Right lobe of liver (tissue), 6 donors: ENCODE measurements at regions not wholly inside any gene's neighbourhood (a gene's known extent, or its start where the extent isn't known, plus 50 kb on each side); places are given as distances from the start of the nearest gene placed in this dataset.

Experiments
- ATAC-seq, 4 donors: fragments of 200-7000 bp; cut with Tn5 transposase; one replicate each; pipeline ENCODE4 v1.9.1; 2020; ENCODE audit warnings: mild to moderate bottlenecking in 4 of 4, moderate library complexity in 4 of 4
- DNase-seq, 3 donors: peaks; one replicate each; pipeline ENCODE4 v3.0.0-alpha.2; 2020
- H3K27ac ChIP-seq, 3 donors: fragments of 200-600 bp; one replicate each; pipeline ENCODE4 v1.8.0; 2022
- H3K27me3 ChIP-seq, 2 donors: fragments of 200-600 bp; one replicate each; pipeline ENCODE4 v1.8.0; 2022
- H3K36me3 ChIP-seq, 4 donors: fragments of 200-600 bp; sonication (generic) in 1 of 4; one replicate each; pipeline versions ENCODE4 v1.5.1 to v1.8.0; 2017 to 2022; ENCODE audit warnings: control low read depth in 1 of 4
- H3K4me1 ChIP-seq, 4 donors: fragments of 200-600 bp; sonication (generic) in 1 of 4; one replicate each; pipeline versions ENCODE4 v1.5.1 to v1.8.0; 2017 to 2022; ENCODE audit warnings: control low read depth in 1 of 4
- H3K4me3 ChIP-seq, 3 donors: fragments of 200-600 bp; one replicate each; pipeline ENCODE4 v1.8.0; 2022
- H3K9me3 ChIP-seq, 4 donors: fragments of 200-600 bp; sonication (generic) in 1 of 4; one replicate each; pipeline versions ENCODE4 v1.5.1 to v1.8.0; 2017 to 2022; ENCODE audit warnings: control low read depth in 1 of 4
- CTCF ChIP-seq, 4 donors: fragments of 200-600 bp in 3 of 4; fragments of 450-650 bp in 1 of 4; IDR thresholded peaks; one replicate each; pipeline versions ENCODE4 v1.5.1 to v1.8.0; 2016 to 2022; ENCODE audit warnings: antibody characterized with exemption in 4 of 4, mild to moderate bottlenecking in 2 of 4
- POLR2A ChIP-seq: fragments of 450-650 bp; IDR thresholded peaks from one replicate; pipeline ENCODE4 v1.6.1; 2017; ENCODE audit warnings: antibody characterized with exemption, mild to moderate bottlenecking
- WGBS: methylation state at CpG from one replicate; pipeline ENCODE4 v1.1.6; 2018; ENCODE audit warnings: low coverage, low lambda C conversion rate; ENCODE audit not compliant: insufficient coverage; ENCODE audit errors: missing lambda C conversion rate; 5-methylcytosine and 5-hydroxymethylcytosine counted together
- intact Hi-C, 2 donors: fragments of 100-400 bp; cut with DNase I; formaldehyde crosslinking; loops; one replicate each; pipeline versions ENCODE4 v1.11.2 to v1.14.1; 2022
- donor health status: DM: no; HTN: yes; CAD: no.
- donor health status: DM: no; HTN: no; CAD: no.
- donor health status: DM: no; HTN: no; CAD: no.
- donor health status: DM: no; HTN: yes; CAD: no.
- donor health status: DM: no; HTN: yes; CAD: no.

- H3K9me3 ChIP-seq: no peaks in the 10 kb centered on the region
- intact Hi-C loops: no loop called here
- DNase-seq (no peak), ATAC-seq (no peak)
- H3K27me3 ChIP-seq: no peaks in the 10 kb centered on the region
- H3K36me3 ChIP-seq: no peaks in the 10 kb centered on the region
- no peak overlapping the region for H3K27ac ChIP-seq
- H3K4me3 ChIP-seq: no peak overlapping the region
- 10% methylated on average over 33 of the region's 44 CpGs for WGBS
- TF ChIP-seq POLR2A: no peak
- no peak for TF ChIP-seq CTCF (IDR thresholded peaks at IDR 0.05)
- H3K4me1 ChIP-seq: no peaks in the 10 kb centered on the region
These were observed 85.8 kb downstream of the HIF1AN start for GRCh38 chr10:100621360-100622205.

- Histone ChIP-seq H3K4me3 (no peak overlapping the region), H3K36me3 (no peaks in the 10 kb centered on the region), H3K27me3 (no peaks in the 10 kb centered on the region), H3K27ac (no peak overlapping the region), H3K4me1 (no peaks in the 10 kb centered on the region), H3K9me3 (no peaks in the 10 kb centered on the region)
- ATAC-seq (no peak), DNase-seq (no peak)
- TF ChIP-seq CTCF (IDR thresholded peaks at IDR 0.05) (no peak), POLR2A (no peak)
- WGBS: 72% methylated on average over 7 of the region's 7 CpGs
- intact Hi-C loops: no loop called here
These were observed 87.2 kb downstream of the HIF1AN start for GRCh38 chr10:100622946-100623345.

GRCh38 chr10:100623521-100624230 lies 87.9 kb downstream of the HIF1AN start:
- DNase-seq: no peak
- ATAC-seq: no peak
- no peak for TF ChIP-seq CTCF (IDR thresholded peaks at IDR 0.05)
- TF ChIP-seq POLR2A: no peak
- WGBS: 45% methylated on average over 10 of the region's 12 CpGs
- Histone ChIP-seq H3K9me3 (no peaks in the 10 kb centered on the region), H3K27ac (no peak overlapping the region), H3K4me3 (no peak overlapping the region), H3K36me3 (no peaks in the 10 kb centered on the region), H3K4me1 (no peaks in the 10 kb centered on the region), H3K27me3 (no peaks in the 10 kb centered on the region)
- intact Hi-C loops: no loop called here

- H3K4me1 ChIP-seq: no peaks in the 10 kb centered on the region
- H3K27ac ChIP-seq: no peak overlapping the region
- H3K27me3 ChIP-seq: no peaks in the 10 kb centered on the region
- no peak overlapping the region for H3K4me3 ChIP-seq
- DNase-seq: no peak
- intact Hi-C loops: no loop called here
- H3K36me3 ChIP-seq: no peaks in the 10 kb centered on the region
- no peaks in the 10 kb centered on the region for H3K9me3 ChIP-seq
- no peak for ATAC-seq
- TF ChIP-seq CTCF (IDR thresholded peaks at IDR 0.05): no peak
- WGBS: no CpG with 5 or more reads among the region's 8 CpGs
These were observed 88.6 kb downstream of the HIF1AN start for GRCh38 chr10:100624298-100624697.
